A673 (cell line): ENCODE measurements at regions not wholly inside any gene's neighbourhood (a gene's known extent, or its start where the extent isn't known, plus 50 kb on each side); places are given as distances from the start of the nearest gene placed in this dataset.
A peak's percentile ranks its signal among the peaks of the same experiment; 100 is the strongest.

Source experiments
- BruUV-seq: library from RNA; stranded (reverse); fragments of 400-500 nt; replicated peaks from 2 replicates; lab custom pipeline; 2021; lab: Mats Ljungman, UMichigan
- CTCF ChIA-PET: fragments of 300-600 bp; sonication (Branson Sonifier 250); formaldehyde crosslinking; loops from one replicate; lab custom pipeline; 2022; ENCODE audit warnings: antibody characterized with exemption; lab: Charles Lee
- POLR2A ChIA-PET: fragments of 300-600 bp; sonication (Branson Sonifier 250); formaldehyde crosslinking; loops from one replicate; lab custom pipeline; 2022; ENCODE audit warnings: antibody characterized with exemption; ENCODE audit not compliant: low non-redundant PET; lab: Charles Lee
- DNase-seq: peaks from one replicate; pipeline ENCODE4 v3.0.0-alpha.2; 2015; ENCODE audit warnings: low spot score
- H3K27ac ChIP-seq: fragments of 200-600 bp; sonication (generic); 2 replicates; pipeline ENCODE4 v1.5.1; 2016; ENCODE audit warnings: mixed run types, low read depth, mild to moderate bottlenecking, mixed read lengths, antibody characterized with exemption, low read length; ENCODE audit not compliant: poor library complexity, severe bottlenecking
- H3K27me3 ChIP-seq: fragments of 200-600 bp; sonication (generic); replicated peaks from 2 replicates; pipeline ENCODE4 v1.6.1; 2017; ENCODE audit warnings: mixed run types, low read depth, mild to moderate bottlenecking, mixed read lengths, antibody characterized with exemption, low read length; ENCODE audit not compliant: insufficient read depth, poor library complexity
- H3K36me3 ChIP-seq: fragments of 200-600 bp; sonication (generic); 2 replicates; pipeline ENCODE4 v1.6.1; 2016; ENCODE audit warnings: mixed run types, mild to moderate bottlenecking, mixed read lengths, antibody characterized with exemption, low read length; ENCODE audit not compliant: insufficient read depth, poor library complexity, severe bottlenecking
- H3K4me1 ChIP-seq: fragments of 200-600 bp; sonication (generic); 2 replicates; pipeline ENCODE4 v1.6.1; 2017; ENCODE audit warnings: mixed run types, mild to moderate bottlenecking, mixed read lengths, antibody characterized with exemption, low read length; ENCODE audit not compliant: insufficient read depth, poor library complexity, severe bottlenecking
- H3K4me3 ChIP-seq: fragments of 200-600 bp; sonication (generic); 2 replicates; pipeline ENCODE4 v1.5.1; 2016; ENCODE audit warnings: low read depth, mixed run types, mild to moderate bottlenecking, mixed read lengths, low read length; ENCODE audit not compliant: poor library complexity, severe bottlenecking
- H3K9me3 ChIP-seq: fragments of 200-600 bp; sonication (generic); 2 replicates; pipeline ENCODE4 v1.6.1; 2016; ENCODE audit warnings: mixed run types, low read depth, mild to moderate bottlenecking, mixed read lengths, antibody characterized with exemption, low read length; ENCODE audit not compliant: poor library complexity, severe bottlenecking
- EZH2 ChIP-seq: fragments of 200-600 bp; sonication (generic); IDR thresholded peaks from 2 replicates; pipeline ENCODE4 v1.6.1; 2017; ENCODE audit warnings: borderline replicate concordance, low read depth, mild to moderate bottlenecking, mixed read lengths, antibody characterized with exemption, low read length; ENCODE audit not compliant: poor library complexity, severe bottlenecking
- intact Hi-C: fragments of 100-400 bp; cut with micrococcal nuclease; formaldehyde crosslinking; loops from one replicate; pipeline ENCODE4 v1.10.0; 2022; ENCODE audit not compliant: unreplicated experiment
- TF ChIP-seq, protein P1 (sequence below): fragments of 300-800, 200-600 bp; sonication (generic); conservative IDR thresholded peaks from 2 replicates; pipeline ENCODE4 v1.5.1; 2017; ENCODE audit warnings: low read depth, mild to moderate bottlenecking, antibody characterized with exemption, low read length, moderate library complexity, mixed read lengths

DNA sequence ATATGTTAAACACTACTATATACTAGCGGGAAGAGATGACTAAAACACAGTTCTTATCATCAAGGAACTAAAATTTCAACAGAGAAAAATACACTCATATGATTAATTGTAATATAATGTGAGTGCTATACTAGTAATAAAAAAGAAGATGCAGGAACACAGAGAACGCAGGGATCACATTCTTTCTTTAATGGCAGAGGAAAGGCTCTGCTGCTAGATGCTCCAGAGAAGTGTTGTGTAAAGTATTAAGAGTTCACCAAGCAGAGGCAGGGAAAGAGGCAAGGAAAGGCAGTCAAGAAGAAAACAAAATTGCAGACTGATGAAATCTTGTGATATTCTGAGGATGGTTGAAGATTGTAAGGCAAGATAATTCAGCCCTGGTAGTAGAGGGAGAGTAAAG lies 394.7 kb downstream of the PDGFC start:
- no peaks in the 10 kb centered on the region for H3K27me3 ChIP-seq
- TF ChIP-seq, protein P1, sequence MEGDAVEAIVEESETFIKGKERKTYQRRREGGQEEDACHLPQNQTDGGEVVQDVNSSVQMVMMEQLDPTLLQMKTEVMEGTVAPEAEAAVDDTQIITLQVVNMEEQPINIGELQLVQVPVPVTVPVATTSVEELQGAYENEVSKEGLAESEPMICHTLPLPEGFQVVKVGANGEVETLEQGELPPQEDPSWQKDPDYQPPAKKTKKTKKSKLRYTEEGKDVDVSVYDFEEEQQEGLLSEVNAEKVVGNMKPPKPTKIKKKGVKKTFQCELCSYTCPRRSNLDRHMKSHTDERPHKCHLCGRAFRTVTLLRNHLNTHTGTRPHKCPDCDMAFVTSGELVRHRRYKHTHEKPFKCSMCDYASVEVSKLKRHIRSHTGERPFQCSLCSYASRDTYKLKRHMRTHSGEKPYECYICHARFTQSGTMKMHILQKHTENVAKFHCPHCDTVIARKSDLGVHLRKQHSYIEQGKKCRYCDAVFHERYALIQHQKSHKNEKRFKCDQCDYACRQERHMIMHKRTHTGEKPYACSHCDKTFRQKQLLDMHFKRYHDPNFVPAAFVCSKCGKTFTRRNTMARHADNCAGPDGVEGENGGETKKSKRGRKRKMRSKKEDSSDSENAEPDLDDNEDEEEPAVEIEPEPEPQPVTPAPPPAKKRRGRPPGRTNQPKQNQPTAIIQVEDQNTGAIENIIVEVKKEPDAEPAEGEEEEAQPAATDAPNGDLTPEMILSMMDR, result no peak
- no peak for TF ChIP-seq EZH2
- DNase-seq, result no peak
- H3K36me3 ChIP-seq, result no peaks in the 10 kb centered on the region
- intact Hi-C loops, result no loop called here
- no peak overlapping the region for H3K4me3 ChIP-seq
- POLR2A ChIA-PET, result no interaction called here
- no peaks in the 10 kb centered on the region for H3K9me3 ChIP-seq
- peaks cover 5% of the 10 kb centered on the region for H3K4me1 ChIP-seq
- no peak overlapping the region for H3K27ac ChIP-seq
- BruUV-seq, result no TSS peak
- CTCF ChIA-PET, result no interaction called here

DNA sequence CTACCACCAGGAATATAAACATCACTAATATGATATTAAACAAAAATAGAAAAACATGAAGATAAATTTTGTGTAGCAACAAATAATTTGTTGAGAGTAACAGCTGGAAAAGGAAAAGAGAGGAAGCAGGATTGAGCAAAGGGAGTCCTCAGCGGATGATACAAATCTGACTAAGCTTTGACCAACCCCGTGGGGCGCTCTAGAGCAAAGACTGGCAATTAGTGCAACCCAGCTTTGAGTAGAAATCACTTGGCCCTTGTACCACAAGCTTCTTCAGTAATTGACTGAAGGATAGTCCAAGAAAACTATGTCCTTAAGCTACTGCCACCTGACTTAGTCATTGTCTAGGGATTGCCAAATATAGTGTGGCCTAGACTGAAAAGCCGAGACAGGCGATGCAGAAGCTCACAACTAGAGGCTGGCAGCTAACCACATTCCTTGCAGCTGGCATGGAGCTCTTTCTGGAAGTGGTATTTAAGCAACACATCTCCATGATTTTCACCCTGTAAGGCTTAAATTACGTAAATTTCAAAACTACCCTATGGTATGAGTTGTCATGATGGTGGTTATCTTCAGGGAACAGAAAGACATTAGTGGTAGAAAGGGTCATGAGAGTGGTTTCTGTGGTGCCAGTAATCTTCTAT lies 396.0 kb downstream of the PDGFC start:
- intact Hi-C loops, result no loop called here
- no peaks in the 10 kb centered on the region for H3K36me3 ChIP-seq
- no peak for TF ChIP-seq EZH2
- TF ChIP-seq, protein P1, result 0 out of 2 replicates have a peak, but pooled peaks have one; percentile 9
- no peaks in the 10 kb centered on the region for H3K27me3 ChIP-seq
- no peak overlapping the region for H3K27ac ChIP-seq
- no peaks in the 10 kb centered on the region for H3K4me1 ChIP-seq
- no TSS peak for BruUV-seq
- H3K4me3 ChIP-seq, result no peak overlapping the region
- DNase-seq, result no peak
- H3K9me3 ChIP-seq, result no peaks in the 10 kb centered on the region
- ChIA-PET POLR2A (no interaction called here), CTCF (no interaction called here)

DNA sequence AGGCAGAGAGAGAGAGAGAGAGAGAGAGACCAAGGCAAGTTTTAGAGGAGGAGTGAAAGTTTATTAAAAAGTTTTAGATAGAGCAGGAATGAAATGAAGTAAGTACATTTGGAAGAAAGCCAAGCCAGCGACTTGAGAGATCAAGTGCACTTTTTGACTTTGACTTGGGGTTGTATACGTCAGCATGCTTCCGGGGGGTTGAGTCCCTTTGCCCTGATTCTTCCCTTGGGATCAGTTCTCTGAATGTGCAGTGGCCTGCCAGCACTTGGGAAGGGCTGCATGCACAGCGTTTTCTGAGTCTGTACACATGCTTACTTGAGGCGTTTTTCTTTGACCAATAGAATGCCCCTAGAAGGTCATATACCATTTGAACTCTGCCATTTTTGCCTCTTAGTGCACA lies 400.5 kb downstream of the PDGFC start:
- no peaks in the 10 kb centered on the region for H3K36me3 ChIP-seq
- no peaks in the 10 kb centered on the region for H3K9me3 ChIP-seq
- no peaks in the 10 kb centered on the region for H3K27me3 ChIP-seq
- H3K4me3 ChIP-seq, result no peak overlapping the region
- no peak for TF ChIP-seq EZH2
- TF ChIP-seq, protein P1, result no peak
- intact Hi-C loops, result no loop called here
- CTCF ChIA-PET, result no interaction called here
- DNase-seq, result no peak
- no peak overlapping the region for H3K27ac ChIP-seq
- POLR2A ChIA-PET, result no interaction called here
- peaks cover 9% of the 10 kb centered on the region for H3K4me1 ChIP-seq
- BruUV-seq, result no TSS peak
